ENCODE measurements at regions not wholly inside any gene's neighbourhood (a gene's known extent, or its start where the extent isn't known, plus 50 kb on each side); places are given as distances from the start of the nearest gene placed in this dataset.
"Not testable (repeated sequence)": the region's sequence is repeated elsewhere in the genome, so short reads cannot be mapped to it uniquely, and the experiment has no call there.

- H3K4me1 ChIP-seq (replicated peaks in 1 of 2); H3K4me3 ChIP-seq; H3K9me3 ChIP-seq (replicated peaks in 1 of 3); H3K36me3 ChIP-seq (replicated peaks in 1 of 2); H3K27ac ChIP-seq; H3K27me3 ChIP-seq; intact Hi-C loops (cut with DNase I): not testable (repeated sequence)
- peak in 4 of 7 donors; percentile 23 to 43 (median 35) for DNase-seq
- peak; percentile 35 to 60 (median 52) for TF ChIP-seq CTCF (IDR thresholded peaks at IDR 0.05)
- 20 to 29% (median 22%) methylated on average over 3 of the region's 3 CpGs for WGBS, 4 donors
Observed at GRCh38 chr20:22851679-22852346, 183.3 kb upstream of the SSTR4 start.

GRCh38 chr20:22861231-22861980, 173.7 kb upstream of the SSTR4 start:
- TF ChIP-seq CTCF (IDR thresholded peaks at IDR 0.05) (no peak), POLR2A (IDR thresholded peaks at IDR 0.05) (no peak)
- H3K27ac ChIP-seq = peak overlapping the region in 1 of 5 donors; percentile 42
- no peaks in the 10 kb centered on the region for H3K27me3 ChIP-seq
- DNase-seq = no peak
- 78 to 85% (median 81%) methylated on average over 11 of the region's 11 CpGs for WGBS, 4 donors
- no peaks in the 10 kb centered on the region for H3K9me3 ChIP-seq (replicated peaks in 1 of 3)
- no peaks in the 10 kb centered on the region for H3K4me1 ChIP-seq (replicated peaks in 1 of 2)
- no peak overlapping the region for H3K4me3 ChIP-seq
- no peaks in the 10 kb centered on the region for H3K36me3 ChIP-seq (replicated peaks in 1 of 2)
- intact Hi-C loops (cut with DNase I) = no loop called here

DNA sequence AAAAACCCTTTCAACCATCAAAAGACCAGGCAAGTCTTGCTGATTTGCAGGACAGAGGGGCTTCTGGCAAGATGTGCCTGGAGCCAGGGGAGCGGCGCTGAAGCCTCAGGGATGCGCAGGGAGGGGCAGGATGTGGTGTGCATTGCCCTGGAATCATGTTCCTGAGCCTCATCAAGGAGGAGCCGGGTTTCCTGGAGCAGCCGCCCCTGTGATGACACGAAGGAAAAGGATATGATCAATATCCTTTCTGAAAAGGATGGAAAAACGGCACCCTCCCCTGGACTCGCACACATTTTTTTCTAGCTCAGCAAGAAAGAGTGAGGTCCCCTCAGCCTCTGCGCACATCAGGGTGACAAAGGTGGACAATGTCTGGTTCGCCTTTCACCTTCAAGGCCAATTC, 173.1 kb upstream of the SSTR4 start:
- Histone ChIP-seq H3K9me3 (replicated peaks in 1 of 3) (no peaks in the 10 kb centered on the region), H3K4me3 (no peak overlapping the region), H3K27me3 (no peaks in the 10 kb centered on the region), H3K4me1 (replicated peaks in 1 of 2) (no peaks in the 10 kb centered on the region), H3K27ac (peak overlapping the region in 2 of 5 donors; percentile 40 to 80), H3K36me3 (replicated peaks in 1 of 2) (no peaks in the 10 kb centered on the region)
- 69 to 81% (median 78%) methylated on average over 10 of the region's 10 CpGs for WGBS, 4 donors
- intact Hi-C loops (cut with DNase I) = no loop called here
- TF ChIP-seq POLR2A (IDR thresholded peaks at IDR 0.05) = no peak
- no peak for TF ChIP-seq CTCF (IDR thresholded peaks at IDR 0.05)
- DNase-seq = peak; percentile 23 to 75 (median 41)

DNA sequence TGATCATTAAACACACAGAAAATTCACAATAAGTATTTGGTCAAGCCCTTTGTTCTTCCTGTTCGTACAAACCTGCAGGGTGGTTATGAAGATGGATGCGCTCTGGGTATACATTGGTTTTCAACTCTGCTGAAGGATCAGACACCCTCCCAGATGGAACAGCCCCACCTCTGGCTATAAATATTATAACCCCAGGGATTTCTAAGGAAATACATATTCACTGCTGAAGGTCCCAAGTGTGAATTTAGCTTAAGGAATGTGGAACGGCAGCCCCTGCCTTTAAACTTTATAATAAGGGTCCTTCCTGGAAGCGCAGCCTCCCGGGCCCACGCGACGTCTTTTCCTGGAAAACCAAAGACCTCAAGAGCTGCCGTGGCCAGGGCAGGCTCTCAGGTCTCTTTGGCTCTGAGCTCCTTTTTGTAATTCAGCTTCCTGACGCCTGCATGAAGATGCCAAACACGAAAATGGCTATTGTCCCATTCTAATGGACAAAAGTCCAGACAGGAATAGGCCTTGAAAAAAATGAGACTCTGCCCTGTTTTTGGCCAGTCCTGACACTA, 172.4 kb upstream of the SSTR4 start:
- peak overlapping the region in 2 of 5 donors; percentile 40 to 80 for H3K27ac ChIP-seq
- H3K4me3 ChIP-seq = no peak overlapping the region
- H3K36me3 ChIP-seq (replicated peaks in 1 of 2) = no peaks in the 10 kb centered on the region
- no peaks in the 10 kb centered on the region for H3K4me1 ChIP-seq (replicated peaks in 1 of 2)
- DNase-seq = peak in 3 of 7 donors; percentile 15 to 55 (median 30)
- TF ChIP-seq CTCF (IDR thresholded peaks at IDR 0.05) (no peak), POLR2A (IDR thresholded peaks at IDR 0.05) (no peak)
- H3K9me3 ChIP-seq (replicated peaks in 1 of 3) = no peaks in the 10 kb centered on the region
- no peaks in the 10 kb centered on the region for H3K27me3 ChIP-seq
- 76 to 87% (median 78%) methylated on average over 11 of the region's 11 CpGs for WGBS, 4 donors
- intact Hi-C loops (cut with DNase I) = no loop called here

Measured in adrenal gland (tissue), 9 donors.